B cell (primary cell): ENCODE measurements at regions not wholly inside any gene's neighbourhood (a gene's known extent, or its start where the extent isn't known, plus 50 kb on each side); places are given as distances from the start of the nearest gene placed in this dataset.

Source experiments
- ATAC-seq: fragments of 200-7000 bp; cut with Tn5 transposase; one replicate; pipeline ENCODE4 v1.10.0; 2021; ENCODE audit warnings: low read depth, mild to moderate bottlenecking, moderate number of reproducible peaks, moderate library complexity
- CTCF ChIA-PET: fragments of 350-600 bp; sonication (Branson Sonifier 250); formaldehyde crosslinking; loops from one replicate; lab custom pipeline; 2021; ENCODE audit warnings: antibody characterized with exemption, inconsistent platforms; lab: Charles Lee
- POLR2A ChIA-PET: fragments of 350-600 bp; sonication (Branson Sonifier 250); formaldehyde crosslinking; loops from one replicate; lab custom pipeline; 2021; ENCODE audit warnings: antibody characterized with exemption; lab: Charles Lee
- DNase-seq: peaks from one replicate; pipeline ENCODE4 v3.0.0; 2013
- H2AFZ ChIP-seq: 2 replicates; pipeline ENCODE4 v1.6.1; 2012; ENCODE audit warnings: mild to moderate bottlenecking, low read depth, low read length; ENCODE audit not compliant: insufficient read depth, poor library complexity, severe bottlenecking
- H3K27ac ChIP-seq, 2 donors: 1 replicate in 1 of 2; 2 replicates in 1 of 2; pipeline ENCODE4 v1.5.1; 2012 to 2013; ENCODE audit warnings: low read length in 2 of 2, mild to moderate bottlenecking in 2 of 2, moderate library complexity in 1 of 2
- H3K27me3 ChIP-seq, 4 experiments: fragments of 200-600 bp in 1 of 4; sonication (generic) in 1 of 4; replicated peaks in 1 of 4; 1 replicate in 2 of 4; 2 replicates in 2 of 4; pipeline versions ENCODE4 v1.6.1 to v1.7.0; 2013 to 2016; ENCODE audit warnings: low read length in 3 of 4, mild to moderate bottlenecking in 2 of 4, mixed read lengths in 1 of 4, moderate library complexity in 1 of 4; ENCODE audit not compliant: insufficient read depth in 4 of 4, control insufficient read depth in 3 of 4; ENCODE audit errors: control extremely low read depth in 1 of 4
- H3K36me3 ChIP-seq, 2 experiments: replicated peaks in 1 of 2; 1 replicate in 1 of 2; 2 replicates in 1 of 2; pipeline versions ENCODE4 v1.6.1 to v1.7.1; 2013; ENCODE audit warnings: low read length in 1 of 2; ENCODE audit not compliant: insufficient read depth in 2 of 2, control insufficient read depth in 1 of 2; ENCODE audit errors: control extremely low read depth in 1 of 2, extremely low read depth in 1 of 2
- H3K4me1 ChIP-seq, 2 donors: fragments of 200-600 bp in 1 of 2; sonication (generic) in 1 of 2; 1 replicate in 1 of 2; 2 replicates in 1 of 2; pipeline versions ENCODE4 v1.5.1 to v1.6.1; 2013 to 2017; ENCODE audit warnings: low read length in 2 of 2; ENCODE audit not compliant: control insufficient read depth in 2 of 2, insufficient read depth in 2 of 2
- H3K4me2 ChIP-seq: replicated peaks from 2 replicates; pipeline ENCODE3; 2012; ENCODE audit warnings: mild to moderate bottlenecking, low read depth, low read length; ENCODE audit not compliant: poor library complexity, severe bottlenecking
- H3K4me3 ChIP-seq, 5 experiments: fragments of 200-600 bp in 1 of 5; sonication (generic) in 1 of 5; 1 replicate in 3 of 5; 2 replicates in 2 of 5; pipeline versions ENCODE4 v1.5.1 to v1.7.0; 2011 to 2016; ENCODE audit warnings: low read length in 4 of 5, mild to moderate bottlenecking in 4 of 5, low read depth in 2 of 5, control low read depth in 1 of 5, moderate library complexity in 1 of 5; ENCODE audit not compliant: insufficient read depth in 1 of 5; ENCODE audit errors: control extremely low read depth in 1 of 5, extremely low read depth in 1 of 5
- H3K79me2 ChIP-seq: fragments of 200-600 bp; sonication (generic); one replicate; pipeline ENCODE4 v1.6.0; 2016; ENCODE audit warnings: low read length; ENCODE audit not compliant: control insufficient read depth, insufficient read depth
- H3K9ac ChIP-seq: fragments of 200-600 bp; sonication (generic); 2 replicates; pipeline ENCODE4 v1.6.1; 2017; ENCODE audit warnings: mild to moderate bottlenecking, low read length, moderate library complexity
- H3K9me3 ChIP-seq, 3 donors: one replicate each; pipeline versions ENCODE4 v1.6.1 to v1.7.1; 2013; ENCODE audit warnings: low read length in 2 of 3; ENCODE audit not compliant: control insufficient read depth in 2 of 3, insufficient read depth in 1 of 3; ENCODE audit errors: control extremely low read depth in 1 of 3
- H4K20me1 ChIP-seq: 2 replicates; pipeline ENCODE4 v1.6.0; 2012; ENCODE audit warnings: mild to moderate bottlenecking, low read length; ENCODE audit not compliant: insufficient read depth, control insufficient read depth, poor library complexity, severe bottlenecking
- H3K27ac Mint-ChIP-seq: one replicate; pipeline ENCODE4 v1.8.0; 2021; ENCODE audit warnings: mixed read lengths
- H3K27me3 Mint-ChIP-seq: one replicate; pipeline ENCODE4 v1.8.0; 2021; ENCODE audit warnings: mixed read lengths
- H3K4me1 Mint-ChIP-seq: one replicate; pipeline ENCODE4 v1.8.0; 2021; ENCODE audit warnings: mixed read lengths
- H3K4me3 Mint-ChIP-seq: one replicate; pipeline ENCODE4 v1.8.0; 2021; ENCODE audit warnings: mixed read lengths
- H3K9me3 Mint-ChIP-seq: one replicate; pipeline ENCODE4 v1.8.0; 2022; ENCODE audit warnings: mixed read lengths; ENCODE audit not compliant: insufficient read depth
- CTCF ChIP-seq: fragments of 200-600 bp; IDR thresholded peaks from one replicate; pipeline ENCODE4 v1.8.0; 2022; ENCODE audit warnings: antibody characterized with exemption, mild to moderate bottlenecking
- EZH2 ChIP-seq: IDR thresholded peaks from 2 replicates; pipeline ENCODE4 v1.6.1; 2012; ENCODE audit warnings: borderline replicate concordance, low read depth, mild to moderate bottlenecking, moderate library complexity, low read length; ENCODE audit not compliant: insufficient read depth, poor library complexity, severe bottlenecking
- WGBS: methylation state at CpG from one replicate; pipeline ENCODE4 v1.1.5; 2013; ENCODE audit warnings: missing lambda C conversion rate; ENCODE audit not compliant: insufficient coverage; 5-methylcytosine and 5-hydroxymethylcytosine counted together
- intact Hi-C: fragments of 100-400 bp; cut with micrococcal nuclease; formaldehyde crosslinking; loops from one replicate; pipeline ENCODE4 v1.10.0; 2022

- no peaks in the 10 kb centered on the region for H3K79me2 ChIP-seq
- no peak overlapping the region for H3K4me3 ChIP-seq
- DNase-seq (no peak), ATAC-seq (no peak)
- H3K27me3 ChIP-seq, result peaks cover 0 to 11% (median 0%) of the 10 kb centered on the region in 4 experiments
- no peak overlapping the region for H3K9ac ChIP-seq
- TF ChIP-seq EZH2 (no peak), CTCF (no peak)
- Mint-ChIP-seq H3K4me1 (no peaks in the 10 kb centered on the region), H3K27ac (no peak overlapping the region), H3K4me3 (no peak overlapping the region), H3K9me3 (no peaks in the 10 kb centered on the region), H3K27me3 (peaks cover 33% of the 10 kb centered on the region)
- H3K9me3 ChIP-seq, result no peaks in the 10 kb centered on the region
- ChIA-PET POLR2A (no interaction called here), CTCF (interaction anchor here (1.0 to 2.2 kb wide), 2 partner anchors 189 to 191 kb away, joined by 3 to 6 read pairs; no protein-coding TSS in a partner anchor)
- intact Hi-C loops, result no loop called here
- 49% methylated on average over 6 of the region's 6 CpGs for WGBS
- no peak overlapping the region for H3K4me2 ChIP-seq
- H3K4me1 ChIP-seq, result no peaks in the 10 kb centered on the region
- H3K27ac ChIP-seq, result no peak overlapping the region
- no peaks in the 10 kb centered on the region for H4K20me1 ChIP-seq
- no peaks in the 10 kb centered on the region for H3K36me3 ChIP-seq
- H2AFZ ChIP-seq, result no peak overlapping the region
Observed at GRCh38 chr17:79201119-79201518, 126.5 kb downstream of the ENGASE start.

GRCh38 chr17:79196913-79197312 is 122.3 kb downstream of the ENGASE start:
- Histone ChIP-seq H3K9ac (no peak overlapping the region), H3K9me3 (no peaks in the 10 kb centered on the region), H3K27ac (no peak overlapping the region), H3K27me3 (peaks cover 0 to 20% (median 0%) of the 10 kb centered on the region in 4 experiments), H3K4me3 (no peak overlapping the region), H3K36me3 (no peaks in the 10 kb centered on the region), H4K20me1 (no peaks in the 10 kb centered on the region), H3K4me2 (no peak overlapping the region), H2AFZ (no peak overlapping the region), H3K79me2 (no peaks in the 10 kb centered on the region), H3K4me1 (no peaks in the 10 kb centered on the region)
- ChIA-PET POLR2A (no interaction called here), CTCF (no interaction called here)
- no peak overlapping the region for H3K4me3 Mint-ChIP-seq
- intact Hi-C loops, result no loop called here
- H3K9me3 Mint-ChIP-seq, result no peaks in the 10 kb centered on the region
- H3K27me3 Mint-ChIP-seq, result peaks cover 38% of the 10 kb centered on the region
- DNase-seq (no peak), ATAC-seq (no peak)
- H3K27ac Mint-ChIP-seq, result no peak overlapping the region
- no peaks in the 10 kb centered on the region for H3K4me1 Mint-ChIP-seq
- WGBS, result 84% methylated on average over 8 of the region's 10 CpGs
- TF ChIP-seq CTCF, result no peak
- TF ChIP-seq EZH2, result no peak
